Neuronal stem cell (in vitro differentiated cells): ENCODE measurements at regions not wholly inside any gene's neighbourhood (a gene's known extent, or its start where the extent isn't known, plus 50 kb on each side); places are given as distances from the start of the nearest gene placed in this dataset.
A peak's percentile ranks its signal among the peaks of the same experiment; 100 is the strongest.

Source experiments
- DNase-seq: peaks from one replicate; pipeline ENCODE4 v3.0.0-alpha.2; 2013; ENCODE audit warnings: low spot score
- H2AFZ ChIP-seq: one replicate; pipeline ENCODE4 v1.6.1; 2013; ENCODE audit warnings: mild to moderate bottlenecking, low read length, inconsistent platforms
- H2AK5ac ChIP-seq: 2 replicates; pipeline ENCODE4 v1.6.1; 2013; ENCODE audit warnings: low read depth, mild to moderate bottlenecking, inconsistent platforms, low read length, moderate library complexity, mixed read lengths
- H2BK120ac ChIP-seq: 2 replicates; pipeline ENCODE4 v1.6.1; 2013; ENCODE audit warnings: low read depth, mild to moderate bottlenecking, inconsistent platforms, low read length, moderate library complexity, mixed read lengths
- H2BK12ac ChIP-seq: one replicate; pipeline ENCODE4 v1.6.1; 2013; ENCODE audit warnings: low read length, inconsistent platforms
- H2BK15ac ChIP-seq: 2 replicates; pipeline ENCODE4 v1.6.1; 2013; ENCODE audit warnings: mild to moderate bottlenecking, low read length, inconsistent platforms, mixed read lengths
- H2BK5ac ChIP-seq: one replicate; pipeline ENCODE4 v1.6.1; 2013; ENCODE audit warnings: inconsistent platforms, mild to moderate bottlenecking, low read length, moderate library complexity
- H3K14ac ChIP-seq: one replicate; pipeline ENCODE4 v1.6.1; 2013; ENCODE audit warnings: low read length, inconsistent platforms
- H3K18ac ChIP-seq: 2 replicates; pipeline ENCODE4 v1.6.1; 2013; ENCODE audit warnings: low read length, inconsistent platforms
- H3K23ac ChIP-seq: 2 replicates; pipeline ENCODE4 v1.6.1; 2013; ENCODE audit warnings: low read depth, mild to moderate bottlenecking, mixed read lengths, low read length, inconsistent platforms; ENCODE audit not compliant: poor library complexity
- H3K27ac ChIP-seq: replicated peaks from 3 replicates; pipeline ENCODE4 v1.5.1; 2013; ENCODE audit warnings: low read length, inconsistent platforms
- H3K27me3 ChIP-seq, 3 experiments: 2 replicates each; pipeline ENCODE4 v1.6.1; 2013; ENCODE audit warnings: low read length in 3 of 3, mild to moderate bottlenecking in 2 of 3, inconsistent platforms in 1 of 3, low read depth in 1 of 3, mixed read lengths in 1 of 3, moderate library complexity in 1 of 3; ENCODE audit not compliant: control insufficient read depth in 3 of 3, insufficient read depth in 3 of 3
- H3K36me3 ChIP-seq, 2 donors: replicated peaks in 1 of 2; 2 replicates each; pipeline ENCODE4 v1.6.1; 2013; ENCODE audit warnings: low read length in 2 of 2; ENCODE audit not compliant: control insufficient read depth in 2 of 2, insufficient read depth in 2 of 2
- H3K4ac ChIP-seq: 2 replicates; pipeline ENCODE4 v1.6.1; 2013; ENCODE audit warnings: inconsistent platforms, mild to moderate bottlenecking, low read length, moderate library complexity
- H3K4me1 ChIP-seq, 2 donors: 1 replicate in 1 of 2; 2 replicates in 1 of 2; pipeline ENCODE4 v1.6.1; 2013; ENCODE audit warnings: low read length in 2 of 2, low read depth in 1 of 2; ENCODE audit not compliant: control insufficient read depth in 2 of 2, insufficient read depth in 1 of 2
- H3K4me2 ChIP-seq: one replicate; pipeline ENCODE4 v1.6.1; 2013; ENCODE audit warnings: mild to moderate bottlenecking, low read length, inconsistent platforms; ENCODE audit not compliant: insufficient read depth, poor library complexity, severe bottlenecking
- H3K4me3 ChIP-seq, 2 donors: 2 replicates each; pipeline ENCODE4 v1.5.1; 2013; ENCODE audit warnings: low read length in 2 of 2, mild to moderate bottlenecking in 2 of 2, inconsistent platforms in 1 of 2, moderate library complexity in 1 of 2
- H3K79me1 ChIP-seq: one replicate; pipeline ENCODE4 v1.6.1; 2013; ENCODE audit warnings: low read depth, mild to moderate bottlenecking, inconsistent platforms, low read length, moderate library complexity
- H3K9ac ChIP-seq: one replicate; pipeline ENCODE4 v1.6.1; 2013; ENCODE audit warnings: mild to moderate bottlenecking, low read depth, low read length, inconsistent platforms; ENCODE audit not compliant: poor library complexity
- H3K9me3 ChIP-seq, 2 donors: replicated peaks in 1 of 2; 2 replicates each; pipeline versions ENCODE3 to v1.6.1; 2013; ENCODE audit warnings: low read length in 2 of 2, mild to moderate bottlenecking in 2 of 2, inconsistent platforms in 1 of 2, low read depth in 1 of 2, mixed read lengths in 1 of 2, moderate library complexity in 1 of 2; ENCODE audit not compliant: control insufficient read depth in 2 of 2, insufficient read depth in 1 of 2
- H4K8ac ChIP-seq: one replicate; pipeline ENCODE4 v1.6.1; 2013; ENCODE audit warnings: low read depth, mild to moderate bottlenecking, inconsistent platforms, low read length, moderate library complexity
- H4K91ac ChIP-seq: one replicate; pipeline ENCODE4 v1.6.1; 2013; ENCODE audit warnings: low read length, low read depth, mild to moderate bottlenecking, inconsistent platforms; ENCODE audit not compliant: poor library complexity
- WGBS, 2 donors: extraction: QIAGEN DNeasy Blood & Tissue Kit; methylation state at CpG; one replicate each; pipeline ENCODE4 v1.1.7; 2013; ENCODE audit warnings: missing lambda C conversion rate in 2 of 2, mixed read lengths in 1 of 2; ENCODE audit not compliant: insufficient read length in 2 of 2, insufficient replicate concordance in 1 of 2; ENCODE audit errors: extremely low coverage in 2 of 2; 5-methylcytosine and 5-hydroxymethylcytosine counted together

- H4K8ac ChIP-seq, result no peak overlapping the region
- no peaks in the 10 kb centered on the region for H3K9me3 ChIP-seq
- no CpG with 5 or more reads among the region's 13 CpGs for WGBS, 2 donors
- H3K4me1 ChIP-seq, result peaks cover 0 to 5% of the 10 kb centered on the region in 2 donors
- no peak overlapping the region for H3K9ac ChIP-seq
- no peak overlapping the region for H3K27ac ChIP-seq
- no peak overlapping the region for H3K4me2 ChIP-seq
- peaks cover 0 to 3% (median 0%) of the 10 kb centered on the region in 3 experiments for H3K27me3 ChIP-seq
- H3K18ac ChIP-seq, result no peak overlapping the region
- peak overlapping the region; percentile 5 for H3K23ac ChIP-seq
- H3K36me3 ChIP-seq, result no peaks in the 10 kb centered on the region
- no peak overlapping the region for H2AK5ac ChIP-seq
- H3K79me1 ChIP-seq, result no peaks in the 10 kb centered on the region
- H3K4me3 ChIP-seq, result no peak overlapping the region
- no peak overlapping the region for H2AFZ ChIP-seq
- no peak overlapping the region for H3K4ac ChIP-seq
- no peak overlapping the region for H2BK15ac ChIP-seq
- no peak for DNase-seq
- H4K91ac ChIP-seq, result no peak overlapping the region
- no peak overlapping the region for H2BK5ac ChIP-seq
- no peak overlapping the region for H2BK120ac ChIP-seq
- no peak overlapping the region for H2BK12ac ChIP-seq
- H3K14ac ChIP-seq, result no peak overlapping the region
Observed at GRCh38 chr1:4270651-4271337, 370.7 kb upstream of the C1orf174 start.

GRCh38 chr1:4271338-4271998 lies 371.4 kb upstream of the C1orf174 start:
- DNase-seq, result no peak
- Histone ChIP-seq H3K4ac (no peak overlapping the region), H2BK5ac (no peak overlapping the region), H3K36me3 (no peaks in the 10 kb centered on the region), H3K79me1 (no peaks in the 10 kb centered on the region), H3K9ac (no peak overlapping the region), H3K27ac (no peak overlapping the region), H3K4me1 (peaks cover 0 to 5% of the 10 kb centered on the region in 2 donors), H2BK120ac (no peak overlapping the region), H2BK15ac (no peak overlapping the region), H3K23ac (peak overlapping the region; percentile 5), H2AK5ac (peak overlapping the region; percentile 37), H4K91ac (no peak overlapping the region), H3K27me3 (peaks cover 0 to 3% (median 0%) of the 10 kb centered on the region in 3 experiments), H3K9me3 (no peaks in the 10 kb centered on the region), H3K4me3 (no peak overlapping the region), H3K14ac (no peak overlapping the region), H3K18ac (peak overlapping the region; percentile 46), H3K4me2 (no peak overlapping the region), H4K8ac (no peak overlapping the region), H2AFZ (no peak overlapping the region), H2BK12ac (no peak overlapping the region)
- WGBS, 2 donors, result no CpG with 5 or more reads among the region's 8 CpGs

- no peak overlapping the region for H2BK15ac ChIP-seq
- H3K4me1 ChIP-seq, result peaks cover 0 to 7% of the 10 kb centered on the region in 2 donors
- no peak overlapping the region for H2BK120ac ChIP-seq
- H3K4me2 ChIP-seq, result no peak overlapping the region
- WGBS, 2 donors, result no CpG with 5 or more reads among the region's 3 CpGs
- no peaks in the 10 kb centered on the region for H3K79me1 ChIP-seq
- no peak overlapping the region for H2BK12ac ChIP-seq
- peaks cover 0 to 3% of the 10 kb centered on the region in 2 donors for H3K9me3 ChIP-seq
- DNase-seq, result no peak
- no peak overlapping the region for H3K23ac ChIP-seq
- no peak overlapping the region for H3K9ac ChIP-seq
- no peak overlapping the region for H4K8ac ChIP-seq
- H3K27ac ChIP-seq, result no peak overlapping the region
- peak overlapping the region; percentile 15 for H2AK5ac ChIP-seq
- H2AFZ ChIP-seq, result no peak overlapping the region
- no peak overlapping the region for H3K4ac ChIP-seq
- peaks cover 0 to 3% (median 0%) of the 10 kb centered on the region in 3 experiments for H3K27me3 ChIP-seq
- no peak overlapping the region for H3K18ac ChIP-seq
- H4K91ac ChIP-seq, result no peak overlapping the region
- H3K4me3 ChIP-seq, result no peak overlapping the region
- no peak overlapping the region for H2BK5ac ChIP-seq
- no peak overlapping the region for H3K14ac ChIP-seq
- H3K36me3 ChIP-seq, result no peaks in the 10 kb centered on the region
Observed at GRCh38 chr1:4272568-4272967, 372.5 kb upstream of the C1orf174 start.

GRCh38 chr1:4273243-4273642 lies 373.2 kb upstream of the C1orf174 start:
- Histone ChIP-seq H3K4ac (no peak overlapping the region), H3K9me3 (peaks cover 0 to 5% of the 10 kb centered on the region in 2 donors), H3K27ac (no peak overlapping the region)

More at GRCh38 chr1:4273243-4273642, 373.2 kb upstream of the C1orf174 start:
- no peak overlapping the region for H2AFZ ChIP-seq
- H3K4me3 ChIP-seq, result no peak overlapping the region
- WGBS, 2 donors, result no CpG with 5 or more reads among the region's 3 CpGs
- no peak overlapping the region for H2BK12ac ChIP-seq
- H4K91ac ChIP-seq, result no peak overlapping the region
- no peaks in the 10 kb centered on the region for H3K36me3 ChIP-seq
- no peak overlapping the region for H3K9ac ChIP-seq
- no peak overlapping the region for H2BK5ac ChIP-seq
- no peak for DNase-seq
- H3K4me1 ChIP-seq, result peaks cover 0 to 7% of the 10 kb centered on the region in 2 donors
- H2BK120ac ChIP-seq, result no peak overlapping the region
- no peak overlapping the region for H2AK5ac ChIP-seq
- H3K14ac ChIP-seq, result no peak overlapping the region
- H4K8ac ChIP-seq, result no peak overlapping the region
- no peak overlapping the region for H3K4me2 ChIP-seq
- H3K27me3 ChIP-seq, result peaks cover 0 to 3% (median 0%) of the 10 kb centered on the region in 3 experiments
- H2BK15ac ChIP-seq, result no peak overlapping the region
- no peaks in the 10 kb centered on the region for H3K79me1 ChIP-seq
- no peak overlapping the region for H3K23ac ChIP-seq
- H3K18ac ChIP-seq, result no peak overlapping the region
